Endothelial cell (in vitro differentiated cells): ENCODE measurements at regions not wholly inside any gene's neighbourhood (a gene's known extent, or its start where the extent isn't known, plus 50 kb on each side); places are given as distances from the start of the nearest gene placed in this dataset.

Experiments
- DNase-seq: peaks from one replicate; pipeline ENCODE4 v3.0.0; 2021; ENCODE audit warnings: low spot score
- H3K27ac Mint-ChIP-seq: one replicate; pipeline ENCODE4 v1.8.0; 2021; ENCODE audit warnings: mixed read lengths, inconsistent platforms; ENCODE audit not compliant: unreplicated experiment
- H3K27me3 Mint-ChIP-seq: one replicate; pipeline ENCODE4 v1.8.0; 2021; ENCODE audit warnings: mild to moderate bottlenecking, moderate library complexity, mixed read lengths, inconsistent platforms; ENCODE audit not compliant: unreplicated experiment
- H3K36me3 Mint-ChIP-seq: one replicate; pipeline ENCODE4 v1.8.0; 2021; ENCODE audit warnings: mild to moderate bottlenecking, low read depth, mixed read lengths, inconsistent platforms; ENCODE audit not compliant: unreplicated experiment
- H3K4me1 Mint-ChIP-seq: one replicate; pipeline ENCODE4 v1.8.0; 2021; ENCODE audit warnings: mild to moderate bottlenecking, mixed read lengths, inconsistent platforms; ENCODE audit not compliant: unreplicated experiment
- H3K4me3 Mint-ChIP-seq: one replicate; pipeline ENCODE4 v1.8.0; 2021; ENCODE audit warnings: mild to moderate bottlenecking, mixed read lengths, inconsistent platforms; ENCODE audit not compliant: unreplicated experiment
- H3K9me3 Mint-ChIP-seq: one replicate; pipeline ENCODE4 v1.8.0; 2021; ENCODE audit warnings: mixed read lengths, inconsistent platforms; ENCODE audit not compliant: unreplicated experiment
- CTCF ChIP-seq: fragments of 200-600 bp; sonication (generic); IDR thresholded peaks from one replicate; pipeline ENCODE4 v1.5.0; 2021; ENCODE audit warnings: antibody characterized with exemption; ENCODE audit not compliant: unreplicated experiment

- Mint-ChIP-seq H3K36me3 (no peaks in the 10 kb centered on the region), H3K27ac (no peak overlapping the region), H3K9me3 (no peaks in the 10 kb centered on the region), H3K27me3 (peaks cover 1% of the 10 kb centered on the region), H3K4me3 (no peak overlapping the region), H3K4me1 (no peaks in the 10 kb centered on the region)
- TF ChIP-seq CTCF: no peak
- DNase-seq: no peak
These were observed 72.0 kb upstream of the ALDH1L1 start for GRCh38 chr3:126252373-126252772.

GRCh38 chr3:126245811-126246727, 65.7 kb upstream of the ALDH1L1 start:
- H3K36me3 Mint-ChIP-seq: no peaks in the 10 kb centered on the region
- TF ChIP-seq CTCF: peak; percentile 72
- peaks cover 3% of the 10 kb centered on the region for H3K9me3 Mint-ChIP-seq
- no peaks in the 10 kb centered on the region for H3K4me1 Mint-ChIP-seq
- no peak overlapping the region for H3K27ac Mint-ChIP-seq
- H3K4me3 Mint-ChIP-seq: no peak overlapping the region
- H3K27me3 Mint-ChIP-seq: peaks cover 5% of the 10 kb centered on the region
- DNase-seq: peak; percentile 60
